ENCODE measurements at regions not wholly inside any gene's neighbourhood (a gene's known extent, or its start where the extent isn't known, plus 50 kb on each side); places are given as distances from the start of the nearest gene placed in this dataset.

- no peak overlapping the region for H3K4me3 ChIP-seq (ENCODE audit: insufficient read depth, low read depth, low read length)
- peak overlapping the region; percentile 10 for H3K27ac ChIP-seq (ENCODE audit: insufficient read depth, low read depth, low read length, poor library complexity, severe bottlenecking)
- H3K9me3 ChIP-seq (ENCODE audit: control insufficient read depth, low read length), result no peaks in the 10 kb centered on the region
- no peaks in the 10 kb centered on the region for H3K27me3 ChIP-seq (ENCODE audit: control insufficient read depth, insufficient read depth, low read length, poor library complexity, severe bottlenecking)
- no peaks in the 10 kb centered on the region for H3K36me3 ChIP-seq (ENCODE audit: control insufficient read depth, insufficient read depth, low read length)
- peaks cover 11% of the 10 kb centered on the region for H3K4me1 ChIP-seq (ENCODE audit: control insufficient read depth, insufficient read depth, low read length)
- WGBS, 2 experiments, result 76 to 79% methylated on average over 16 of the region's 16 CpGs
Observed at GRCh38 chr9:87270221-87270847, 227.3 kb upstream of the DAPK1 start.

DNA sequence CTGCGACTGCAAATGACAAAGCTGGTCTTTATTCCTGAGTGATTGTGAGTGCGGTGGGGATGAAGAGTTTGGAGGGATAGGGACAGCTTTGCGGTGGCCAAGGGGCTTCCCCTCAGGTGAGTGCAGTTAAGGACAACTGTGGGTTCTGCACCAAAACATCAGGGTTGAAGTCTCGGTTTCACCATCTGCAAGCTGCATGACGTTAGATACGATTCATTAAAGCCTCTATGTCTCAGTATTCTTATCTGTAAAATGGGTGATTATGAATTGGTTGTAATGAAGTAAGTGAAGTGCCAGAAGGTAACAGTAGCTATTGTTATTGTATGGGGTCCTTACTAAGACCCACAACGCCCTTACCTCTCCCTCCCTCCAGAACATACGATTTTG, 226.8 kb upstream of the DAPK1 start:
- Histone ChIP-seq H3K4me3 (ENCODE audit: insufficient read depth, low read depth, low read length) (no peak overlapping the region), H3K9me3 (ENCODE audit: control insufficient read depth, low read length) (no peaks in the 10 kb centered on the region), H3K27me3 (ENCODE audit: control insufficient read depth, insufficient read depth, low read length, poor library complexity, severe bottlenecking) (no peaks in the 10 kb centered on the region), H3K27ac (ENCODE audit: insufficient read depth, low read depth, low read length, poor library complexity, severe bottlenecking) (no peak overlapping the region), H3K4me1 (ENCODE audit: control insufficient read depth, insufficient read depth, low read length) (peaks cover 11% of the 10 kb centered on the region), H3K36me3 (ENCODE audit: control insufficient read depth, insufficient read depth, low read length) (no peaks in the 10 kb centered on the region)
- 95 to 96% methylated on average over 8 of the region's 8 CpGs for WGBS, 2 experiments

GRCh38 chr9:87271696-87272477, 225.8 kb upstream of the DAPK1 start:
- H3K4me1 ChIP-seq (ENCODE audit: control insufficient read depth, insufficient read depth, low read length), result peaks cover 11% of the 10 kb centered on the region
- WGBS, 2 experiments, result 97 to 99% methylated on average over 4 of the region's 4 CpGs

DNA sequence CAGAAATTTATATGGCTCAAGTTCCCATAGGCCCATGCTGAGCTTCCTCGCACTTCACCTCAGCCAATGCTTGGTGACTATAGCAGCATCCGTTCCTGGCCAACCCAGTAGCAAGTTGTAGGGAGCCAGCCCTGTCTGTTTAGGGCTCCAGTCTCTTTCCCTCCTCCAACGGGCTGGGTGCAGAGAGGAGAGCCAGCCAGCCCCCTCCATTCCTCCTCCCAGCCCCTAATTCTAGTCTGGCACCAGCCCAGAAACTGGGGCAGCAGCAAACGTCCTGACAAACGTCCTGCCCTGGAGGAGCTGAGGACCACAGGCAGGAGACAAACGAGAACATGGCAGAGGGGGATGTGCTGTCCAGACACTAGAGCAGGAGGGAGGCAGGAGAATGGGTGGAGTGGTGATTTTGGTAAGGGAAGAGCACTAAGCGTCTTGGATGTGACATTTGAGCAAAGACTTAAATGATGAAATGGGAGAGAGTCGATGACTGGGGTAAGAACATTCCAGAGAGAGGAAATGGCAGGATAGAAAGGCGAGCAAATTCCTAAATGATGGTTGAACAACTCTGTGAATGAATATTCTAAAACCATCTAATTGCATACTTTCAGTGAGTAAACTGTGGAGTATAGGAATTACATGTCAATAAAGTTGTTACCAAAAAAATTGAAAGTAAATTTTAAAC, 222.5 kb upstream of the DAPK1 start:
- H3K4me1 ChIP-seq (ENCODE audit: control insufficient read depth, insufficient read depth, low read length), result peaks cover 5% of the 10 kb centered on the region
- H3K27ac ChIP-seq (ENCODE audit: insufficient read depth, low read depth, low read length, poor library complexity, severe bottlenecking), result no peak overlapping the region
- WGBS, 2 experiments, result 88 to 90% methylated on average over 9 of the region's 9 CpGs
- H3K4me3 ChIP-seq (ENCODE audit: insufficient read depth, low read depth, low read length), result no peak overlapping the region
- no peaks in the 10 kb centered on the region for H3K9me3 ChIP-seq (ENCODE audit: control insufficient read depth, low read length)
- no peaks in the 10 kb centered on the region for H3K36me3 ChIP-seq (ENCODE audit: control insufficient read depth, insufficient read depth, low read length)
- H3K27me3 ChIP-seq (ENCODE audit: control insufficient read depth, insufficient read depth, low read length, poor library complexity, severe bottlenecking), result no peaks in the 10 kb centered on the region

More at GRCh38 chr9:87271696-87272477, 225.8 kb upstream of the DAPK1 start:
- Histone ChIP-seq H3K27me3 (ENCODE audit: control insufficient read depth, insufficient read depth, low read length, poor library complexity, severe bottlenecking) (no peaks in the 10 kb centered on the region), H3K36me3 (ENCODE audit: control insufficient read depth, insufficient read depth, low read length) (no peaks in the 10 kb centered on the region), H3K27ac (ENCODE audit: insufficient read depth, low read depth, low read length, poor library complexity, severe bottlenecking) (no peak overlapping the region), H3K4me3 (ENCODE audit: insufficient read depth, low read depth, low read length) (no peak overlapping the region), H3K9me3 (ENCODE audit: control insufficient read depth, low read length) (no peaks in the 10 kb centered on the region)

- no peaks in the 10 kb centered on the region for H3K27me3 ChIP-seq (ENCODE audit: control insufficient read depth, insufficient read depth, low read length, poor library complexity, severe bottlenecking)
- no peak overlapping the region for H3K4me3 ChIP-seq (ENCODE audit: insufficient read depth, low read depth, low read length)
- H3K9me3 ChIP-seq (ENCODE audit: control insufficient read depth, low read length), result no peaks in the 10 kb centered on the region
- H3K4me1 ChIP-seq (ENCODE audit: control insufficient read depth, insufficient read depth, low read length), result no peaks in the 10 kb centered on the region
- no peaks in the 10 kb centered on the region for H3K36me3 ChIP-seq (ENCODE audit: control insufficient read depth, insufficient read depth, low read length)
- 91 to 95% methylated on average over 8 of the region's 8 CpGs for WGBS, 2 experiments
- no peak overlapping the region for H3K27ac ChIP-seq (ENCODE audit: insufficient read depth, low read depth, low read length, poor library complexity, severe bottlenecking)
Observed at GRCh38 chr9:87276327-87276841, 221.3 kb upstream of the DAPK1 start.

DNA sequence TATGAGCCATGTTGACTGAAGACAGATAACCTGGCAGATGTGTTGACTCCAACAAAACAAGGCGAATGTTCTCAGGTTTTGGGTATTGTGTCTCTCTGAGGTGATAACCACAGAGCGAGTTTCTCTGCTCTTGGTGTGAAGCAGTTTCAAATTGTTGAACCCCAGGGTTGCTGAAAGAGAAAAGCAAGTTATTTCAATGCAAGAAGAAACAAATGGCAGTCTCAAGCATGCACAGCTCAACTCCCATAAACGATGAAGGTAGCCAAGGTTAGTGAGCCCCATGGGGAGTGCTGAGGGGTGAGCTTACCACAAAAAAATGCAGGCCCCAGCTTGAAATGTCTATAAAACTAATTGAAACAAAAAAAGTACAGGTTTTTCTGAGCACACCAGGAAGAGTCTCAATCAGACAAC, 220.8 kb upstream of the DAPK1 start:
- WGBS, 2 experiments, result 68 to 71% methylated on average over 3 of the region's 3 CpGs
- Histone ChIP-seq H3K36me3 (ENCODE audit: control insufficient read depth, insufficient read depth, low read length) (no peaks in the 10 kb centered on the region), H3K27ac (ENCODE audit: insufficient read depth, low read depth, low read length, poor library complexity, severe bottlenecking) (no peak overlapping the region), H3K4me3 (ENCODE audit: insufficient read depth, low read depth, low read length) (no peak overlapping the region), H3K4me1 (ENCODE audit: control insufficient read depth, insufficient read depth, low read length) (no peaks in the 10 kb centered on the region), H3K27me3 (ENCODE audit: control insufficient read depth, insufficient read depth, low read length, poor library complexity, severe bottlenecking) (no peaks in the 10 kb centered on the region), H3K9me3 (ENCODE audit: control insufficient read depth, low read length) (no peaks in the 10 kb centered on the region)

- 97 to 100% methylated on average over 2 to 3 of the region's 3 CpGs for WGBS, 2 experiments
- Histone ChIP-seq H3K27ac (ENCODE audit: insufficient read depth, low read depth, low read length, poor library complexity, severe bottlenecking) (no peak overlapping the region), H3K4me1 (ENCODE audit: control insufficient read depth, insufficient read depth, low read length) (no peaks in the 10 kb centered on the region), H3K36me3 (ENCODE audit: control insufficient read depth, insufficient read depth, low read length) (no peaks in the 10 kb centered on the region), H3K27me3 (ENCODE audit: control insufficient read depth, insufficient read depth, low read length, poor library complexity, severe bottlenecking) (no peaks in the 10 kb centered on the region), H3K4me3 (ENCODE audit: insufficient read depth, low read depth, low read length) (no peak overlapping the region), H3K9me3 (ENCODE audit: control insufficient read depth, low read length) (no peaks in the 10 kb centered on the region)
Observed at GRCh38 chr9:87277346-87277745, 220.3 kb upstream of the DAPK1 start.

DNA sequence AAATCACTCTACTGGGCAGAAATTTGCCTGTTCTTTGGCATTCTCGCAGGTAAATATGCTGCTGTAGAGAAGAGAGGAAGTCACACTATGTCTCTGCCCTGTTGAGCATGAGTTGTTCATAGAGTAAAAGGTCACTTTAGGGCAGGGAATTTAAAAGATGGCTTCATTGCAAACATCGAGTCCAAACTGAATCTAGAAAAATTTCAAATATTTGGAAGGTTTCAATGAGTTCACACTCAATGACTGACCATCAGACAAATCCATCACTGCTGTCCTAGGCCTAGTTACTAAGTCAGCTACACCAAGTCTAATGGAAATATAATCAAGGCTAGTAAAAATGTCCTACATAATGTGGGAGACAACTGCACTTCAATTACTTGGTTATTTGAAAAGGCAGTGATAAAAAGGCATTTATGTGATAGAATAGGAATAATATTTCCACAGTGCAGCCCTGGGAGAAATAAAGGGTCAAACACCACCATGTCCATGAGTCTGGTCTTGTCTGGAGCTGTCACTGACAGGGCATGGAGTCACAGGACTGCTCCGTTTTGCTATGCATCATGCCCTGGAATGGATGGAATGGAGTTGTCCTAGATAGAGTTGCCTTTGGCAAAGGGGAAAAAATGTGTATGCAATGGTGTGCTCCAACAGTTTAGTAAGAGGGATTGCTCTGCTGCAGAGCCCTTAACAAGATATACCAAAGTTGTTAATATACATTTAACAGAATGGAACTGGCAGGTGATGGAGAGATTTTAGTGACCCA, 218.5 kb upstream of the DAPK1 start:
- Histone ChIP-seq H3K4me1 (ENCODE audit: control insufficient read depth, insufficient read depth, low read length) (no peaks in the 10 kb centered on the region), H3K36me3 (ENCODE audit: control insufficient read depth, insufficient read depth, low read length) (no peaks in the 10 kb centered on the region), H3K9me3 (ENCODE audit: control insufficient read depth, low read length) (no peaks in the 10 kb centered on the region), H3K27me3 (ENCODE audit: control insufficient read depth, insufficient read depth, low read length, poor library complexity, severe bottlenecking) (no peaks in the 10 kb centered on the region), H3K27ac (ENCODE audit: insufficient read depth, low read depth, low read length, poor library complexity, severe bottlenecking) (no peak overlapping the region), H3K4me3 (ENCODE audit: insufficient read depth, low read depth, low read length) (no peak overlapping the region)
- 92 to 99% methylated on average over 3 of the region's 3 CpGs for WGBS, 2 experiments

DNA sequence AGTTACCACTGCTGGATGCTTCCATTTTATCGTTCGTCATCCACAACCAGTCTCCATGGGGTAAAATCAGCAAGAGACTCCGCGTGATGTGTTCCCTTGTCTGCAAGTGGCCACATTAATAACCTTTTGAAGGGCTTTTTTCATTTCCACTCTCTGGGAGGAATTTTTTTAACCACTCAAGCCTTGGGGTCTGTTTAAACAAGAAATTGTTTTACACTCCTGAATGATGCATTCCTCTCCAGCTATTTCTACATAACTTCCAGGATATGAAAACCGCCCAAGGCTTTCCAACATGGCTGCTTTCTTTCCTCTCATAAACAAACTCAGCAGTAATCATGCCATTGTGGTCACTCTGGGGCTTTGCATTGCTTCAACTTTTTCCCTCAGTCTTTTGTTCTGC, 217.2 kb upstream of the DAPK1 start:
- Histone ChIP-seq H3K4me1 (ENCODE audit: control insufficient read depth, insufficient read depth, low read length) (no peaks in the 10 kb centered on the region), H3K4me3 (ENCODE audit: insufficient read depth, low read depth, low read length) (no peak overlapping the region), H3K36me3 (ENCODE audit: control insufficient read depth, insufficient read depth, low read length) (no peaks in the 10 kb centered on the region), H3K27me3 (ENCODE audit: control insufficient read depth, insufficient read depth, low read length, poor library complexity, severe bottlenecking) (no peaks in the 10 kb centered on the region), H3K27ac (ENCODE audit: insufficient read depth, low read depth, low read length, poor library complexity, severe bottlenecking) (no peak overlapping the region), H3K9me3 (ENCODE audit: control insufficient read depth, low read length) (no peaks in the 10 kb centered on the region)
- WGBS, 2 experiments, result 96% methylated on average over 5 of the region's 5 CpGs

Measured in ectodermal cell (in vitro differentiated cells).